AG04449 (cell line): ENCODE measurements at regions not wholly inside any gene's neighbourhood (a gene's known extent, or its start where the extent isn't known, plus 50 kb on each side); places are given as distances from the start of the nearest gene placed in this dataset.

ENCODE experiments used
- CTCF ChIA-PET: fragments of 350-600 bp; formaldehyde crosslinking; extraction: SDS; loops from one replicate; lab custom pipeline; 2021; ENCODE audit warnings: antibody characterized with exemption; lab: Yijun Ruan, JAX
- POLR2A ChIA-PET: fragments of 400-600, 350-600 bp; formaldehyde crosslinking; extraction: SDS; loops from one replicate; lab custom pipeline; 2020; ENCODE audit warnings: antibody characterized with exemption, inconsistent platforms; lab: Yijun Ruan, JAX
- DNase-seq: peaks from one replicate; pipeline ENCODE4 v3.0.0-alpha.2; 2010; ENCODE audit warnings: low read depth, low spot score
- H3K4me3 ChIP-seq: 2 replicates; pipeline ENCODE4 v1.5.1; 2011; ENCODE audit warnings: low read depth, mild to moderate bottlenecking, control low read depth, low read length
- TF ChIP-seq, protein P1 (sequence below): IDR thresholded peaks from one replicate; pipeline ENCODE4 v1.5.1; 2011; ENCODE audit warnings: mild to moderate bottlenecking, moderate library complexity, low read length, control low read depth, inconsistent platforms; ENCODE audit not compliant: insufficient read depth; ENCODE audit errors: missing control alignments

GRCh38 chr5:88979726-88980125, 96.7 kb upstream of the MEF2C start:
- ChIA-PET CTCF (no interaction called here), POLR2A (no interaction called here)
- DNase-seq = no peak
- TF ChIP-seq, protein P1, sequence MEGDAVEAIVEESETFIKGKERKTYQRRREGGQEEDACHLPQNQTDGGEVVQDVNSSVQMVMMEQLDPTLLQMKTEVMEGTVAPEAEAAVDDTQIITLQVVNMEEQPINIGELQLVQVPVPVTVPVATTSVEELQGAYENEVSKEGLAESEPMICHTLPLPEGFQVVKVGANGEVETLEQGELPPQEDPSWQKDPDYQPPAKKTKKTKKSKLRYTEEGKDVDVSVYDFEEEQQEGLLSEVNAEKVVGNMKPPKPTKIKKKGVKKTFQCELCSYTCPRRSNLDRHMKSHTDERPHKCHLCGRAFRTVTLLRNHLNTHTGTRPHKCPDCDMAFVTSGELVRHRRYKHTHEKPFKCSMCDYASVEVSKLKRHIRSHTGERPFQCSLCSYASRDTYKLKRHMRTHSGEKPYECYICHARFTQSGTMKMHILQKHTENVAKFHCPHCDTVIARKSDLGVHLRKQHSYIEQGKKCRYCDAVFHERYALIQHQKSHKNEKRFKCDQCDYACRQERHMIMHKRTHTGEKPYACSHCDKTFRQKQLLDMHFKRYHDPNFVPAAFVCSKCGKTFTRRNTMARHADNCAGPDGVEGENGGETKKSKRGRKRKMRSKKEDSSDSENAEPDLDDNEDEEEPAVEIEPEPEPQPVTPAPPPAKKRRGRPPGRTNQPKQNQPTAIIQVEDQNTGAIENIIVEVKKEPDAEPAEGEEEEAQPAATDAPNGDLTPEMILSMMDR = no peak
- H3K4me3 ChIP-seq = no peak overlapping the region

DNA sequence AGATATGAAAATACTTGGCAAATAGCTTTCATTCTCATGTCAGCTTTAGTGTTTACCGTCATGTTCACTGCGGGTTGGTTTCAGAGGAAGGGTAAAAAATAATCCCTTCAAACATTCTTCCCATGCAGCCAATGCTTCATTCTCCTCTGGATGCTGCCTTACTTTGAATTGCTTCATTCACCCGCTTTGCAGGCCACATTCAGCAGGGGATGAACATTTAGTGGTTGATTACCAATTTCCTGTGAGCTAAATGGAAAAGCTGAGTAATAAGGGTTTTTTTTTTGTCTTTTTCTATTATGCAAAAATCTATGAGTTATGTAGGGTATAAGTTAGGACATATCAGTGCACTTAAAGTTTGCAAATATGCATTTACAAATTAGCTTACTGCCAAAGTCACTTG, 96.3 kb upstream of the MEF2C start:
- H3K4me3 ChIP-seq = no peak overlapping the region
- TF ChIP-seq, protein P1 = no peak
- ChIA-PET CTCF (no interaction called here), POLR2A (no interaction called here)
- no peak for DNase-seq

DNA sequence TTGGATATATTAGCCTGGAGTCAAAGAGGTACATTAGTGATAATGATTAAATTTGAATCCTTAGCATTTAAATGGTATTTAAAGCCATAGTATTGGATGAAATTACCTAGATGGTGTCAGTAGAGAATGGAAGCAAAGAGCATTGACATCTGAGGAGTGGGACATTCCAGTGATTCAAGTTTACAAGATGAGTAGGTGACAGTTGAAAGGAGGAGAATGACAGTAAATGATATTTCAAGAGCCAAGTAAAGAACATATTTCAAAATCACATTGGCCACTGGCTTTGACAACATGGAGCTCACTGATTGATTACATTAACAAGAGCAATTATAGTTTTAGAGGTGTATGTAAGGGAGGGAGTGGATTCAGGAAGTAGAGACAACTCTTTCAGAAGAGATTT, 93.9 kb upstream of the MEF2C start:
- POLR2A ChIA-PET = no interaction called here
- CTCF ChIA-PET = no interaction called here
- TF ChIP-seq, protein P1 = no peak
- no peak overlapping the region for H3K4me3 ChIP-seq
- no peak for DNase-seq

DNA sequence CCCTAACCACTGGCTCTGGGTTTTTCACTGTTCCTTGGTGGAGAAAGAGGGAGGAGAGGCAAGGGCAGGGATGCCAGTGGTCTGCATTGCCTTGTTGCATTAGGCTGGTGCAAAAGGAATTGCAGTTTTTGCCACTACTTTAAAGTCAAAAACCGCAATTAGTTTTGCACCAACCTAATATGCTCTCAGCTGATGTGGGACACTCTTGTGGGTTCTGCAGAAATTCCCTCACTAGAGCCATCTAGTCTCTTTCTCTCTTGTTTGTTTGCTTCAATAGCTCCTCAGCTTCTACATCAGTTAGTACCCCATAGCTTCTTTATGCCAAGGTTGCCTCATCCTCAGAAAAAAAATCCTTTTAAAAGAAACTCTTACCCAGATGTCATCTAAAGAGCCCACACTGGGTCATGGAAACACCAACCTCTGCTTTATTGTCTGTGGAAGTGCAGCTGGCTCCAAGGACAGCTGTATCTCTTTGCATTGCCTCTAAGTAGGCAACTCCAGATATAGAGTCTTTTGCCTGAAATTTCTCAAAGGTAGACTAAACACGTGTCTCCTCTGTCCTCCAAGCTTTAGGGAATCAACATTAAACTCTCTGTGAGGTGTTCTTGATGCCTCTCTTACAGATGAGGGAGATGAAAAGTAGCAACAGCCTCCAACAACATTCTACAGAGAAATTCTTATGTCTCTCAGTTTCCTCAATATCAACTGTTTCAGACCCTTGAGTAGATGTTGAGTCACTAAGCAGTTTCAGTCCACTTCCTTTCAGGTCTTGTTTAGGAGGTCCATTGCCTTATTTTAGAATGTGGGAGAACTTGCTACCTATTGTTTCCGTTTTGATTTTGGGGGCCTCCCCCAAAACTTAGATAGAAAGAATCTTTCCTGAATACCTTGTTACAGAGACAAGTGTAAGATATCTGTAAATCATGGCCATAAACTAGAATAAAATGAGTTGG, 84.9 kb upstream of the MEF2C start:
- ChIA-PET POLR2A (no interaction called here), CTCF (interaction anchor here (0.6 kb wide), 1 partner anchor 239 kb away, joined by 3 read pairs; no protein-coding TSS in a partner anchor)
- H3K4me3 ChIP-seq = no peak overlapping the region
- TF ChIP-seq, protein P1 = no peak
- no peak for DNase-seq

GRCh38 chr5:88964831-88965230, 81.8 kb upstream of the MEF2C start:
- no peak for DNase-seq
- CTCF ChIA-PET = no interaction called here
- no peak overlapping the region for H3K4me3 ChIP-seq
- TF ChIP-seq, protein P1 = no peak
- POLR2A ChIA-PET = no interaction called here

DNA sequence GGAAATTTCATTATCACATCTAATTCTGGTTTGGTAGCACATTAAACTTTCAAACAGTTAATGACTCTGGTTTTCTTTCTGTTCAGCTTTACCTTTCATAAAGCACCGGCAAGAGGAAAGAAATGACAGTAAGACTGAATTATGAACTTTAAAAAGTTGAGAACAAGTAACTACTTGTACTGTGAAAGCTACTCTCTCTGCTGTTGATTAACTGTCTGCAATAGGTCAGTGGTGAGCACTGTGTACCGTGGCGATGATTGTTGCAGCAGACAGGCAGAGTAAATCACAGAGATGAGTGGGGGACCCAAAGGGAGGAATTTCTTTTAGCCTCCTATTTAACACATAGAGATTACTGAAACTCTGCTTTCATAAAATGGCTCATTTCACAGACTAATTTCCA, 74.0 kb upstream of the MEF2C start:
- POLR2A ChIA-PET = no interaction called here
- DNase-seq = no peak
- CTCF ChIA-PET = no interaction called here
- no peak overlapping the region for H3K4me3 ChIP-seq
- TF ChIP-seq, protein P1 = no peak
